GM12872 (cell line): ENCODE measurements at regions not wholly inside any gene's neighbourhood (a gene's known extent, or its start where the extent isn't known, plus 50 kb on each side); places are given as distances from the start of the nearest gene placed in this dataset.

Experiments used
- CTCF ChIP-seq: IDR thresholded peaks from 3 replicates; pipeline ENCODE4 v1.5.1; 2011; ENCODE audit warnings: low read depth, mild to moderate bottlenecking, low read length, moderate library complexity; ENCODE audit not compliant: insufficient read depth

- no peak for TF ChIP-seq CTCF
Measured at GRCh38 chr6:3959385-3959784, 110.2 kb downstream of the FAM50B start.

GRCh38 chr6:3960754-3961361 lies 111.7 kb downstream of the FAM50B start:
- no peak for TF ChIP-seq CTCF

GRCh38 chr6:3961581-3962215 lies 112.5 kb downstream of the FAM50B start:
- no peak for TF ChIP-seq CTCF

GRCh38 chr6:3962291-3963280 lies 113.4 kb downstream of the FAM50B start:
- no peak for TF ChIP-seq CTCF

GRCh38 chr6:3963426-3963825 lies 114.3 kb downstream of the FAM50B start:
- no peak for TF ChIP-seq CTCF

GRCh38 chr6:3965071-3965718 lies 113.7 kb downstream of the FAM217A start:
- no peak for TF ChIP-seq CTCF

- TF ChIP-seq CTCF = no peak
Measured at GRCh38 chr6:3966426-3966825, 112.5 kb downstream of the FAM217A start.
